Stimulated activated CD8-positive, alpha-beta memory T cell treated with anti-CD3 and anti-CD28 coated beads, Interleukin-7, amount 100 ng/mL, for 4 hours (primary cell): ENCODE measurements at regions not wholly inside any gene's neighbourhood (a gene's known extent, or its start where the extent isn't known, plus 50 kb on each side); places are given as distances from the start of the nearest gene placed in this dataset.

Experiments used
- DNase-seq, 2 donors: peaks; one replicate each; pipeline ENCODE4 v3.0.0-alpha.2; 2020; ENCODE audit warnings: low read depth in 2 of 2

DNA sequence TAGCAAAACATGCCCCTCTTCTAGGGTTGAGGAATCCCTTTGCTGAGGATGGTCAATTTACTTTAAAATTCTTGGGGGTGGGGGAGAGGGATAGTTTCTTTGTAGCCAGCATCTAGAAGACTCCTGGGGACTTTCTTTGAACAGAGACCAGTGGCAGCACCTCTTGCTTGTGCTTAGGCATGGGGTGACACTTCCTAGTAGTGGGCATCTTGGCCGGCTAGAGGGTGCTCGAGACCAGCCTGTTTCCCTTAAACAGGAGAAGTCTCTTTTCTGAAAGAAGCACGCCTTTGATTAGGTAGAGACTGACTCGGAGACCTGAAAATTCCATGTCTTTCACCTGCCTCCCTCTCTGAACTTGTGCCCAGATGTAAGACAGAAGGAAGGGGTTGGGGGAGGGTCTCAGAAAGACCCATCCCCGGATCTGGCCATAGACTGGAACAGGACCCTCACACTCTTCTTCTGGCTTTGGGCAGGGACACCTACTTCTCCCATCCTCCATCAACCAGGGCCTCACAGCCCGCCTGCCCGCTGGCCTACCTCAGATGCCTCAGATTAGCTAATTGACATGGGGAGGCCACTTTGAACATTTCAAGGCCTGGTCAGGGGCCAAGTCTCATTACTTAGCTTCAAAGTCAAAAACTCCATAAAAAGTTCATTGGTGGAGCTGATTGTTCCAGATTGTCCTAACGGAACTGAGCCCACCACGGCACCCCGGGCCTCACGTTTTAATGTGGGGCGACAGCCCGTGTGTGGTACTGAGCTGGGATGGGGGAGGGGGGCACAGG, 172.2 kb downstream of the CDC5L start:
- DNase-seq = no peak

DNA sequence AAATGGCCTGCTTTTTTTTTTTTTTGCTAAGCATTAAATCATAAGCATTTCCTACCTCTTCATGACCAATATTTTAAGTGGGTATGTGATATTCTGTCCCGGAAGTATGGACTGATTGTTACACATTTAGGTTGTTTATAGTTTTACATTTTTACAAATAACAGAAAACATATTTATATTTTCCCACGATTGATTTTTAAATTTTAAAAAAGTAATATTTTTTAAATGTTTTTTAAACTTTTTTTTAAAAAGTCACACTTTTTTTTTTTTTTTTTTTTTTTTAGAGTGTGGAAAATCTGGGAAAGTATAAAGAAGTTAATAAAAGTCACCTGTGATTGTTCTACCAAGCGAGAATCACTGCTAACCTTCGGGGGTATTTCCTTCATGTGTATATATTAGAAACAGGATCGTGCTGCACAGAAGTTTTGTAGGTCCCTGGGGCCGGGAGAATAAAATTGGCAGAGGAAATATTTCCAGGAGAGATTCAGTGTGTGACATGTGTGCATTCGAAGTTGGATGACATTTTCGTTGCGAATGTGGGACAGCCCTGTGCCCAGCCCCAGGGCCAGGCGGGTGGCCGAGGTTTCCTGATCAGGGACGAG, 173.1 kb downstream of the CDC5L start:
- no peak for DNase-seq

DNA sequence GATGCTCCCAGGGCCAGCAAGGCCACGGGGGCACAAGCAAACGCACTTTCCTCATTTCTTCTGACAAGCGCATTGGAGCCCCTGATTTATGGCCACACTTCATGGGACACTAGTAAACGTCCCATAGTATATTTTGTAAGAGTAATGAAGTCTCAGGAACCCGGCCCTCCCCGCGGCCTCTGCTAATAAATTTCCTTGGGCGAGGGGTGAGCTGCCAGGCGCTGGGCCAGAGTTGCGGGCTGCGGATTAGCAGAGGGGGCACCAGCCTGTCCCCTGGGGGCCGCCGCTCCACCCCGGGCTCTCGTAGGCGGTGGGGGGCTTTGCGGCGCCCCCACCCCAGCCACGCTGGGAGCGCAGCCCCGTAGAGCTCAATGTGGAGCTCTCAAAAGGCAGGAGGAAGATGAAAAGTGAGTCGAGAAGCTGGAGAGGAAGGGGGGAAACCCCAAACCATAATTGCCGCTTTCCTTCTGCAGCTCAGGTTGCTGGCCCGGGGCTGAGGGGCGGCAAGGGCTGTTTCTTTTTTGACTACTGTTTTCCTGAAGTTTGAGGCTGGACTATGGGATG, 173.6 kb downstream of the CDC5L start:
- no peak for DNase-seq

DNA sequence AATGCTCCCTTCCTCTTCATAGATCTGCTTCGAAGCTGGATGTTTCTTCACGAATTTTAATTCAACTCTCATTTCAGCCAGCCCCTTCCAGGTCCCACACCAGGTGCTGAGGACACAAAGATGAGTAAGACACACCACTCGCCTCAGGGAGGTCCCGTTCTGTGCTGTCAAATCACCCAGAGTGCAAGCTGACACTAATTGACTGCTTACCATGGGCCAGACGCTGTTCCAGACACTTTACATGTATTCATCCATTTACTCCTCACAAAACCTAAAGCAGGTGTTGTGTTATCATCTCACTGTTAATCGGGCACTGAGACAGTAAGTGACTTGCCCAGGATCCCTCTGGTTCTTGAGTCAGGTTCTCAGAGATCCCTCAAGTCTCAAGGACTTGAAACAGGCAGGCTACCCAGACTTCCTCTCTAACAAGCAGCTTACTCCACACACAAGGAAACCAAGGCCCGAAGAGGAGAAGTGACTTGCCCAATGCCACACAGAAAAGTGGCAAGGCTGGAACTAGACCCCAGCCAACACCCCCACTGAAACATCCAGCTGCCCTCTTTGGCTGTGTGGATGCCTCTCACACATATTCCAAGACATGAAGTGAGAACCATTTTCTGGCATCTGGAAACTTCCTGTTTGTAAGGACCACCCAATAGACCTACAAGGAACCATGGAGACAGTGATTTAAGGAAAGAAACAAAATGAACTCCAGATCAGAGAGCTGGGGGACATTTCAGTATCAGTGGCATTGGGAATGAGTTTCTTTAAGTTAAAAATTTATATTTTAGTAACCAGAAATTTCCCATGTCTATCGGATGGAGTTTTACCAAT, 174.5 kb downstream of the CDC5L start:
- DNase-seq = no peak

DNA sequence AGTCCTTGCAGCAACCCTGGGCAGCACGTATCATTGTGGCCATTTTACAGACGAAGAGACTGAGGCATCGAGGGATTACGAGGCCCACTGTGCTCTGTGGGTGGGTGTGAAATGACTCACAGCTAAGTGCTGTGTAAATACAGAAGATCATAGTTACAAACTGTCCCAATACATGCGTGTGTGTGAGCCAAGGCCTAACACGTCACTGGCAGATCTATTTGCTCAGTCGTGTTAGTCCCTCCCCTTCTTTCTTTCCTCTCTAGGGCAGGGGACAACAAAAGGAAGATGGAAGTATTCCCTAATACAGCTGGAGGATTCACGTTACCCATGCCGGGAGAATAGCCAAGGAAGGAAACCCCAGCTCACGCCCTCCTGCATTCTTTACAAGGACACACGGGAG, 175.9 kb downstream of the CDC5L start:
- DNase-seq = no peak

DNA sequence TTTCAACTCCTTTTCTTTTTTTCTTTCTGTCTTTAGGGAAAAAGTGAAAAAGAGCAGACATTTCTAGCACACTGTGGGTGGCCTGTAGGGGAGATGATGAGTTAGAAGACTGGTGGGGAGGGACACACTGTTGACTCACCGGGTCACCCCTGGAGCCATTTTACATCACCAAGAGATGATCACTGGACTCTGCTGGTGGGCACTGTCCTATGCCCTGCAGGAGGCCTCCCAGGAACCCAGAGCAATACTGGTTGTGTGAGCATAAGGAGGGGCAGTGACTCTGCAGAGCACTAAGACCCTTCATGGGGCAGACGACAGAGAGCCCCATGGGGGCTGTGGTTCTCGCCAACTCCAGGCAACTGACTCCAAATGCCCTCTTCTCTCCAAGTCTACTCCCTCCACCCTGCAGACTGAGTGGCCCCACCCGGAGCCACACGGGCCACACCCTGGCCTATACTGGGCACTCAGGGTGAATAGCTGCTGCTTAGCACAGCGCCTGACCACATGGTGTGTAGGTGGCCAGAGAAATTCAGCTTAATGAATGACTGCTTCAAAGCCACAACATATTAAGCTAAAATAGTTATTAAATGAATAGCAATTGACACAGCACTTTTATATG, 177.5 kb downstream of the CDC5L start:
- DNase-seq = no peak

DNA sequence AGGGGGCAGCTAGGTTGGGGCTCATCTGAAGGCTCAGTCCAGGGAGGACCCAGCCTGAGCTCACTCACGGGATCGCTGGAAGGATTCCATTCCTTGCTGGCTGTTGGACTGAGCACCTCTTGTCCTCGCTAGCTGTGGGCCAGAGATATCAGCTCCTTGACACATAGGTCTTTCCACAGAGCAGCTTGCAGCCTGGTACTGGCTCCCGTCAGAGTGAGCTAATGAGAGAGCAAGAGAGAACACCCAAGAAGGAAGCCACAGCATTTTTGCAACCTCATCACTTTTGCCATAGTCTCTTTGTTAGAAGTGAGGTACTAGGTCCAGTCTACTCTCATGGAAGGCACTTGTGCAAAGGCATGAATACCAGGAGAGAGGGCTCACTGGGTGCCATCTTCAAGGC, 179.9 kb downstream of the CDC5L start:
- no peak for DNase-seq

DNA sequence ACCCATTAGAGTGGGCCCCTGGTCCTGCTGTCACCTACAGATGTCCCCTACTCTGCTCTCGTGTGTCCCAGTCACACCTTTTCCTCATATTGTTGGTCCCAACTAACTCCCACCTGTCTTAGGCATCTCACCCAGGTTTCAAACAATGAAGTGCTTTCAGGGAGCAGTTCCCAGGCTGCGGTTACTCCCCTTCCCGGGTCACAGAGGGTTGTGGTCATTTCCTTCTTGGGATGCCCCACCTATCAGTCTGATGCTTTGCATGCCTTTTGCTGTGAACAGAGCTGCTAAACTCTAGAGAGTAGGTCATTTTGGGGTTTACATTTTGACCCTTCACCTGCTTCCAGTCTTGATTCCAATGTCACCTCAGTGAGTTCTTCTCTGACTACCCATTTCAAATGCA, 181.6 kb downstream of the CDC5L start:
- DNase-seq = no peak

DNA sequence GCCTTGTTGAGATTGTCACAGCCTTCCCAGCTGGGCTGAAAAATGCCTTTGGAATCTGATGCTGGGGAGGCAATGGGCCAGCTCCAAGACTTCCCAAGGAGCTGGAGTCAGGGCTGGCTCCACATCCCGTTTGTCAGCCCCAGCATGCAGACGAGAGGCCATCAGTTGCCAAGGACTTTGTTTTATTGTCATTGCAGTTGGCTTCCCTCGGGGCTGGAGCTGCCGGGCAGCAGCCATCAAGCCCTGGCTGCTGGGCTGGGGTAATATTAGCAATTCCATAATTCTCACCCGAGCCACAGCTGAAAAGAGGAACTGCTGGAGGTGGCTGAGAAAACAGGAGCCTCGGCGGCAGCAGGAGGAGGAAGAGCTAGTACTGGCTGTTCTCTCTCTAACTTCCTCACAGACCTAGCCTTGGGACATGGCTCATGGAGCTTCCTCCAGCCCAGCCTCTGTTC, 182.5 kb downstream of the CDC5L start:
- no peak for DNase-seq

DNA sequence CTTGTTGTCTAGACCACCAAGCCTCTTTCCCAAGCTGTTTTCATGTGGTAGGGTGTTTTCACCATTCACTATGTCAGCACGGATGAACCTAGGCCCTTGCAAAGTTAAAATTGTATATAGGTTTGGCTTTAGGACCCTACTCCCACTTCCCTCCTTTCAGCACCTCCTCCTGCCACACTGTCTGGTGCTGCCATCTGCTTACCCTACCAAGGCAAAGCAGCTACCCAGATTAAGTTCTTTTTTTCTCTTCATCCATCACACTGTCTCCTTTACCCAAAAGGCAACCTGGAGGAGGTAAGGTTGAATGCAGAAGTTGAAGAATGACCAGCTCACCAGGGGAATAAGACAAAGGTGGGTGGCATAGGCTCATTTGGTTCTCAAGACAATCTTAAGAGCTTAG, 184.0 kb downstream of the CDC5L start:
- DNase-seq = no peak

DNA sequence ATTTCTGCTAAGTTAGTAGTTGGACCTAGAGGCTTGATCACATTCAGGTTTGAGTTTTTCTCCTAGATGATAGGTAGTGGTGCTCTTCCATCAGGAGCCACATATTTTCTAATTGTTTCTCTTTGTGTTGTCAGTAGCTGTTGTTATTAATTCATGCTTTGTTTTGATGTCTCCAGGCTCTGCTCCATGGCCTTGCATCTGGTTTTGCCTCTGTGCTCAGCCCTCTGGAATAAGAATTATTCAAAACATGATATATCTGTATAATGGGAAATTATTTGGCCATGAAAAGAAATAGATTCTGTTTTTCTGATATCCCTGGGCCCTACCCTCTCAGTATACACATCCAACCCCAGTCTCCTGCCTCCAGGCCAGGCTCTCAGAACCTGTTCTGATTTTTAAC, 184.8 kb downstream of the CDC5L start:
- no peak for DNase-seq

DNA sequence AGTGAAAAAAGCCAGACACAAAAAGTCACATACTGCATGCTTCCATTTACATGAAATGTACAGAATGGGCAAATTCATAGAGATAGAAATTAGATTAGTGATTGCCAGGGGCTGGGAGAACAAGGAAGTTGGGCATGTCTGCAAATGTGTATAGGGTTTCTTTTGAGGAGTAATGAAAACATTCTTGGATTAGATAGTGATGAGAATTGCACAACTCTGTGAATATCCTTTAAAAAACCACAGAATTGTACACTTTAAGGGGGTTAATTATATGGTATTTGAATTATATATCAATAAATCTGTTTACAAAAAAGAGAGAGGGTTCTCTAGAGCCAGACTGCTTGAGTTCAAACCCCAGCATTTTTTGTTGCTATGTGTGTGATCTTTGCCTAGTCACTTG, 188.1 kb downstream of the CDC5L start:
- DNase-seq = no peak

DNA sequence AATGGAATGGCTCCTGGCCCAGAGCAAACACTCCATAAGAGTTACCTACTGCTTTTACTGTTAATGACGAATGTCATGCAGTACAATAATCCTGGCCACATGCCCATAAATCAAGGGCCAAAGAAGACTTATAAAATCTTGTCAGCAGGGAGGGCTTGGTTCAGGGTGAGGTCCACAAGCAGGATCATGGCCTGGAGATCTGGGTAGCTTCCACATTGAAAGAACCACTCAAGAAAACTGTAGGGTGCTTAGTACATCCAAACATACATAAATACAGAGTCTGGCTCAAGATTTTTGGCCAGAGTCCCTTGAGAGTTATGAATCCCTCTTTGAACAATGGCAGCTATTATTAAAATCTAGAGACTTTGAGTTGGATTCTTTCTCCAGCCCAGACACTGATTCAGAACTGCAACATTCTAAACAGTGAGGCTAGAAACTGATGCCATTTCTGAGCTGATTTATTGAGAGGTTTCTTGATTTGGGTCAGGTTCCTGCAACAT, 188.7 kb downstream of the CDC5L start:
- no peak for DNase-seq

DNA sequence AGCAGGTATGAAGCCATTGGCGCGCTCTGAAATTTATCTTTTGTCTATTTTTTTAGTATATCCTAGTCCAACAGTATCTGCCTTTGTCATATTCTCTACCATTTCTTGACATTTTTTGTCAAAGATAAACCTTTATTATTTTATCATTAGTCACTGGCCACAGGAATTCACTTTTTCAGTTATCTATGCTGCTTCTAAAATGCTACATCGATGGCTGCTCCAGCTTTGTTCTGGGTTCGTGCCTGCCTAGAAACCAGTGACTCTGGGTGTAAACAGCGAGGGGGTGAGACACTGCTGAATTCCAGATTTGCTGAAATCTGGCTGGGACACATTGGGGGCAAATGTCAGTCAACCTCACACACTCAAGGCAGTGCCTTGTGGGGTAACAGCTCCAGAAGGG, 193.4 kb downstream of the CDC5L start:
- DNase-seq = no peak

DNA sequence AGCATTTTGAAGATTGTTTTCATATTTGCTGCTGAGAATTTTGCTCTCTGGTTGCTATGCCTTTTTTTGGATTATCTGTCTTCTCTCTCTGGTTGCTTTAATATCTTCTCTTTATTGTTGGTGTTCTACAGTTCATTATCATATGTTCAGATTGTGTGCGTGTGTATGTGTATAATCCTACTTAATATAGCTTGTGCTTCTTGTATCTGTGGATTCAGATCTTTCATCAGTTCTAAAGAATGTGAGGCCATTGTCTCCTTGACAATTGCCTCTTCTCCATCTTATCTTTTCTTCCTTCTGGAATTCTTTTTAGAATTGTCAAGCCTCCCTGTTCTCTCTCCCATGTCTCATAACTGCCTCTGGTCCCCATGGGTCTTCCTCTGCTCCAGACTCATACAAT, 195.4 kb downstream of the CDC5L start:
- no peak for DNase-seq

DNA sequence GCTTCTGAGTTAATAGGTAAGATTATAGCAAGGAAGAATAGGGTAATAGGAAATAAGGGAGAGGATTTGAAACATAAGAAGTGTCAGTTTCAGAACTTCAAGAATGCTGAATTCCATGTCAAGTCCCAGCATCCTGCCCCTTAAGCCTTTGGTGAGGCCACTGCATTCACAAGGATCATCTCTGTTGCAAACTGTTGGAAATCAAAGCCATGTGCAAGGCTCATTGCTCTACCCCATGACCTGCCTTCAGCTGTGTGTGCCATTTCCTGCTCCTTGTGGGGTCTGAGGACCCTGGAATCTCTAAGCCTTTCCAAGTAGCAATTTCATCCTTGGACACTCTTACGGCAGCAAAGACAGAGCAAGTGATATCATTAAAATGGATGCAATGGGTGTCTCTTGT, 203.0 kb downstream of the CDC5L start:
- no peak for DNase-seq

DNA sequence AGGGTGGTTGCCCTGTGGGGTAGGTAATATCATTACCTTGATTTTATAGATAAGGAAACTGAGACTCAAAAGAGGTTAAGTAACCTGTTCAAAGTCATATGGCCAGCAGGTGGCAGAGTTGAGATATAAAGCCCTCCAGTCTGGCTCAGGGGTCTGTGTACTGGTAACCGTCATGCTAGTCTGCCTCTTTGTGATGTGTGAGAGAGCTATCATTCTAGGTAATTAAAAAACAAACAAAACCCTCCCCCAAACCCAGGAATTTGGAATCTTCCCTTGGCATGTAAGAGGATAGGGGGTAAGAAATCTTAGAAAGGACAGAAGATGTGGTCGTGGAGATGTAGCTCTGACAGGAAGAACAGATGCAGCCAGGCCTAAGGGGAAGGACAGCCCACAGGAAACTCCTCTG, 206.0 kb downstream of the CDC5L start:
- DNase-seq = peak; percentile 19 to 43

DNA sequence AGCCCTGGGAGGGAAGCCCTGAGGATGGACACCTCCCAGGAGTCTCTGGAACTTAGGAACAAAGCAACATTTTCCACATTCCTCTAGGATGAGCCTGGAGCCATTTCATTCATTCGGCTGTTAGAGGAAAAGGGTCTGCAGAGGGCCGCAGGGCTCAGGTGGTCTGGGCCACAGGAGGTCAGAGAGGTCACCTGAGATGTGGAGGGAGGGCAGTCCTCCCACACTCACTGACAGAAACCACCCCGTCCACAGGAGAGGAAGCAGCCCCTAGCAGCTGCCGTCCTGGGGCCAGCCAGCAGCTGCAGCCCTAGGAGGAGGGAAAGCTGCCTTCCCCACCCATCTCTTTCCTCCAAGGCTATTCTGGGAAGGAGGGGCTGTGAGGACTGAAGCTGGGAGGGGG, 207.0 kb downstream of the CDC5L start:
- DNase-seq = no peak

DNA sequence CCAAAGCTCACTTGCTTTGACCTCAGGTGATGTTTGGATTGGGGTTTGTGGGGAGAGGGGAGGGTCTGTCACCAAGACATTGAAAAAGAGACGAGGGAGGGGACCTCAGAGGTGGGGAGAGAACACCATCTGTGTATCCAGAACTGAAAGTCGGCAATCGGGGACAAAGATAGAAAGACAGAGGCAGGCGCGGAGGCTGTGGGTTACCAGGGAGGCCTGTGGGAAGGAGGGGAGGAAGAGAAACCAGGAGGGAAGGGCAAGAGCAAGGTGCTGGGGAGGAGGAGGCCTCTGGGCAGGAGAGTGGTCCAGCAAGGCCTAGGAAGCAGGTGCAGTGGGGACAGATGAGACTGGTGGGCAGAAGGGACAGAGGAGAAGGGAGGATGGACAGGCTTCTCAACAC, 211.2 kb downstream of the CDC5L start:
- DNase-seq = no peak

DNA sequence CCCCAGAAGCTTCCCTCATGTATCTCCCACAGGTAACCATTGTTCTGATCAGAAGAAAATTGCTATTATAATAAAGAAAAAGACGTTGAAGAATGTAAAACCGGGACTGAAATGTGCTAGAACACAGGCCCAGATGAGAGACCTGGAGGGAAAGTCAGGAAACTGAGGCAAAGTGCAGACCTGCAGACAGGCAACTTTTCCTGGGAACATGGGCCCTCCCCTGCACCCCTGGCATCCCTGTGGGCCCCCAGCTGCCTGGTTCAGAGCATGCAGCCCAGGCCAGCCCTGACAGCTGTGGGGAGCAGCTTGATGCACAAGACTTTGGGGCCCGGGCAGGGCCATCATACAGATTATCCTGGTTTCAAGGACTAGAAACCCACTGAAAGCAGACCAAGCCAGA, 212.2 kb downstream of the CDC5L start:
- DNase-seq = no peak

DNA sequence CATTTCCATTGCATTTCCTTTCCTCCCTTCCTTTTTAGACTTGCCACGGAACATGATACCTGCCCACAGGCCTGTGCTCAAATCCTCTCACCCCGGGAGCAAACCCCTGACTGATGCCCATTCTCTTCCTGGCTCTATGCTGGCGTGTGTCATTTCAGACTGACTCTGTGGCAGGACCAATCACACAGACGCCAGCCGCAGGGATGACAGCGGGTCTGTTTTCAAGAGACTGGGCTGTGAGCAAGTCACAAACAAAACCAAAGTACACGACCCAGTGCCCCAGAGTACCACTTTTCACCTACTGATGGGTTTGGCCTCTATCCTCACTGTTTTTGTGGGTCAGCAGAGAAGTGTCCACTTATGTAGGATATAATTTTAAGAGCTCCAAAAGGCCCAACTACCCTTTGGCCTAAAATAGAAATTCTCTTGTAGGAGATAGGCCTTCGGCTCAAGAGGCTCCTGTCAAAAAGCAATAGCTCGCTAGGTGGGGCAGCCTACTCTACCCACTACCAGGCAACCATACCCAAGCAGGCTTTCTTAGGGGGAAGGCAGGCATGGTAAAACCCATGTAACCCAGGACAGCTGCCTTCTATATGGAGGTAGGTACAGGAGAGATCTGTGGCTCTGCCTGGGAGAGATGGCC, 215.7 kb downstream of the CDC5L start:
- no peak for DNase-seq
